CD4-positive, alpha-beta T cell (primary cell): ENCODE measurements at regions not wholly inside any gene's neighbourhood (a gene's known extent, or its start where the extent isn't known, plus 50 kb on each side); places are given as distances from the start of the nearest gene placed in this dataset.

Source experiments
- ATAC-seq: fragments of 200-7000 bp; cut with Tn5 transposase; one replicate; pipeline ENCODE4 v1.10.0; 2022; ENCODE audit warnings: mild to moderate bottlenecking; ENCODE audit not compliant: poor library complexity
- CTCF ChIA-PET: fragments of 350-600 bp; sonication (Branson Sonifier 250); formaldehyde crosslinking; loops from one replicate; lab custom pipeline; 2021; ENCODE audit warnings: antibody characterized with exemption, inconsistent platforms; lab: Charles Lee
- POLR2A ChIA-PET: fragments of 350-600 bp; sonication (Branson Sonifier 250); formaldehyde crosslinking; loops from one replicate; lab custom pipeline; 2021; ENCODE audit warnings: antibody characterized with exemption, inconsistent platforms; lab: Charles Lee
- DNase-seq, 14 experiments: peaks; one replicate each; pipeline ENCODE4 v3.0.0-alpha.2; 2013 to 2020; ENCODE audit warnings: mixed read lengths in 2 of 14
- H3K27ac ChIP-seq, 2 donors: one replicate each; pipeline versions ENCODE4 v1.5.1 to v1.7.0; 2013; ENCODE audit warnings: low read length in 2 of 2, low read depth in 1 of 2, mild to moderate bottlenecking in 1 of 2
- H3K27me3 ChIP-seq, 2 experiments: 1 replicate in 1 of 2; 2 replicates in 1 of 2; pipeline versions ENCODE4 v1.6.1 to v1.7.0; 2013; ENCODE audit warnings: low read length in 2 of 2, control low read depth in 1 of 2, mild to moderate bottlenecking in 1 of 2, moderate library complexity in 1 of 2; ENCODE audit not compliant: insufficient read depth in 2 of 2, control insufficient read depth in 1 of 2
- H3K36me3 ChIP-seq: one replicate; pipeline ENCODE4 v1.6.1; 2013; ENCODE audit warnings: low read length, control low read depth; ENCODE audit not compliant: insufficient read depth
- H3K4me1 ChIP-seq: one replicate; pipeline ENCODE4 v1.6.1; 2013; ENCODE audit warnings: low read length, control low read depth; ENCODE audit not compliant: insufficient read depth
- H3K4me3 ChIP-seq: one replicate; pipeline ENCODE4 v1.5.1; 2013; ENCODE audit warnings: mild to moderate bottlenecking, low read length, moderate library complexity
- H3K9me3 ChIP-seq, 2 experiments: 1 replicate in 1 of 2; 2 replicates in 1 of 2; pipeline versions ENCODE4 v1.6.1 to v1.7.0; 2013; ENCODE audit warnings: low read length in 2 of 2, mild to moderate bottlenecking in 2 of 2, control low read depth in 1 of 2, moderate library complexity in 1 of 2; ENCODE audit not compliant: control insufficient read depth in 1 of 2, insufficient read depth in 1 of 2
- H3K27ac Mint-ChIP-seq: one replicate; pipeline ENCODE4 v1.8.0; 2020; ENCODE audit warnings: mixed read lengths
- H3K27me3 Mint-ChIP-seq: one replicate; pipeline ENCODE4 v1.8.0; 2021; ENCODE audit warnings: mixed read lengths
- H3K36me3 Mint-ChIP-seq: one replicate; pipeline ENCODE4 v1.8.0; 2021; ENCODE audit warnings: low read depth, mixed read lengths
- H3K4me1 Mint-ChIP-seq: one replicate; pipeline ENCODE4 v1.8.0; 2021; ENCODE audit warnings: low read depth, mixed read lengths
- H3K4me3 Mint-ChIP-seq: one replicate; pipeline ENCODE4 v1.8.0; 2020; ENCODE audit warnings: mild to moderate bottlenecking, mixed read lengths
- H3K9me3 Mint-ChIP-seq: one replicate; pipeline ENCODE4 v1.8.0; 2020; ENCODE audit warnings: mixed read lengths
- intact Hi-C, 2 experiments: fragments of 100-400 bp; cut with DNase I in 1 of 2; cut with micrococcal nuclease in 1 of 2; formaldehyde crosslinking; loops; one replicate each; pipeline versions ENCODE4 v1.15.1 to v1.9.0; 2023 to 2025; cut with DNase I, micrococcal nuclease
- TF ChIP-seq, protein P1 (sequence below): fragments of 200-600 bp; IDR thresholded peaks from one replicate; pipeline ENCODE4 v1.8.0; 2022; ENCODE audit warnings: antibody characterized with exemption, mild to moderate bottlenecking

DNA sequence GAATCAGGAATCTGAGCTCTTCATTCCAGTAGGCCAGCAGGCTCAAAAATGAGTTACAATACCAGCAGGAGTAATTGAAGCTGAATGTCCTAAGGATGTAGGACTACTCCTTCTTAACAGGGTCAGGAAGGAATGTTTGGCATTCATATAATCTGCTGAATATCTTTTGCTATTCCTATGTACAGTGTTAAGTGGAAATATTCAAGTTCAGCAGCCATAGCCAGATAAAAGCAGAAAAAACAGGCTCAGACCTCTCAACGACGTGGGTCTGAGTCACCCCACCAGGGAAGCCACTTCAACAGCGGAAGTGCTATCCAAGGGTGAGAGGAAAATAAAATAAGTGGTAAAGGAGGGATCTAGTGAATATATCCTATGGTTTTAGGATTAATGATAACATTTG is 577.0 kb downstream of the SPOCK3 start:
- Histone ChIP-seq H3K36me3 (no peaks in the 10 kb centered on the region), H3K27me3 (no peaks in the 10 kb centered on the region), H3K4me1 (no peaks in the 10 kb centered on the region), H3K9me3 (no peaks in the 10 kb centered on the region), H3K27ac (no peak overlapping the region), H3K4me3 (no peak overlapping the region)
- H3K36me3 Mint-ChIP-seq, result no peaks in the 10 kb centered on the region
- TF ChIP-seq, protein P1, sequence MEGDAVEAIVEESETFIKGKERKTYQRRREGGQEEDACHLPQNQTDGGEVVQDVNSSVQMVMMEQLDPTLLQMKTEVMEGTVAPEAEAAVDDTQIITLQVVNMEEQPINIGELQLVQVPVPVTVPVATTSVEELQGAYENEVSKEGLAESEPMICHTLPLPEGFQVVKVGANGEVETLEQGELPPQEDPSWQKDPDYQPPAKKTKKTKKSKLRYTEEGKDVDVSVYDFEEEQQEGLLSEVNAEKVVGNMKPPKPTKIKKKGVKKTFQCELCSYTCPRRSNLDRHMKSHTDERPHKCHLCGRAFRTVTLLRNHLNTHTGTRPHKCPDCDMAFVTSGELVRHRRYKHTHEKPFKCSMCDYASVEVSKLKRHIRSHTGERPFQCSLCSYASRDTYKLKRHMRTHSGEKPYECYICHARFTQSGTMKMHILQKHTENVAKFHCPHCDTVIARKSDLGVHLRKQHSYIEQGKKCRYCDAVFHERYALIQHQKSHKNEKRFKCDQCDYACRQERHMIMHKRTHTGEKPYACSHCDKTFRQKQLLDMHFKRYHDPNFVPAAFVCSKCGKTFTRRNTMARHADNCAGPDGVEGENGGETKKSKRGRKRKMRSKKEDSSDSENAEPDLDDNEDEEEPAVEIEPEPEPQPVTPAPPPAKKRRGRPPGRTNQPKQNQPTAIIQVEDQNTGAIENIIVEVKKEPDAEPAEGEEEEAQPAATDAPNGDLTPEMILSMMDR, result no peak
- POLR2A ChIA-PET, result no interaction called here
- ATAC-seq (no peak), DNase-seq (no peak)
- no peak overlapping the region for H3K4me3 Mint-ChIP-seq
- intact Hi-C loops, result no loop called here
- CTCF ChIA-PET, result no interaction called here
- no peaks in the 10 kb centered on the region for H3K27me3 Mint-ChIP-seq
- H3K9me3 Mint-ChIP-seq, result no peaks in the 10 kb centered on the region
- H3K4me1 Mint-ChIP-seq, result no peaks in the 10 kb centered on the region
- no peak overlapping the region for H3K27ac Mint-ChIP-seq

DNA sequence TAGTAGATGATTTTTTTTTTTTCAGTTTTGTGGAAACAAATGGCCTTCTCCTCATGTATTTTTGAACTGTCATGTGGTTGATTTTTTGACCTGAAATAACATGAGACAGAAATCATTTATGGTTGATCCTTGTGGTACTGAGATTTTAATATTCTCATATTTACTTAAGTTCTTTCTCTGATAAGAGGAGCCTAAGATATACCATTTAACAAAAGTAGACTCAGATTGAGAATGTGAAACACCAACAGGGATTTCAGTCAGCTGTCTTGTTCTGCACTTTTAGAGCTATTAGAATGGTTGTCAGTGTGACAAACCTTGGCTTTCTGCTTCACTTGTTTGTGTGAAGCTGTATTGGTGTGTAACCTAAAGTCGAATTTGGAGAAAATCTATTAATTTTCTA is 575.7 kb downstream of the SPOCK3 start:
- no peaks in the 10 kb centered on the region for H3K27me3 Mint-ChIP-seq
- no peak overlapping the region for H3K4me3 ChIP-seq
- ChIA-PET POLR2A (no interaction called here), CTCF (no interaction called here)
- no peaks in the 10 kb centered on the region for H3K27me3 ChIP-seq
- no peaks in the 10 kb centered on the region for H3K36me3 Mint-ChIP-seq
- H3K9me3 Mint-ChIP-seq, result peaks cover 2% of the 10 kb centered on the region
- H3K4me1 Mint-ChIP-seq, result no peaks in the 10 kb centered on the region
- H3K4me1 ChIP-seq, result no peaks in the 10 kb centered on the region
- ATAC-seq, result no peak
- H3K27ac ChIP-seq, result no peak overlapping the region
- no peak overlapping the region for H3K27ac Mint-ChIP-seq
- DNase-seq, result no peak
- H3K36me3 ChIP-seq, result no peaks in the 10 kb centered on the region
- H3K4me3 Mint-ChIP-seq, result no peak overlapping the region
- intact Hi-C loops, result no loop called here
- H3K9me3 ChIP-seq, result no peaks in the 10 kb centered on the region
- TF ChIP-seq, protein P1, result no peak

DNA sequence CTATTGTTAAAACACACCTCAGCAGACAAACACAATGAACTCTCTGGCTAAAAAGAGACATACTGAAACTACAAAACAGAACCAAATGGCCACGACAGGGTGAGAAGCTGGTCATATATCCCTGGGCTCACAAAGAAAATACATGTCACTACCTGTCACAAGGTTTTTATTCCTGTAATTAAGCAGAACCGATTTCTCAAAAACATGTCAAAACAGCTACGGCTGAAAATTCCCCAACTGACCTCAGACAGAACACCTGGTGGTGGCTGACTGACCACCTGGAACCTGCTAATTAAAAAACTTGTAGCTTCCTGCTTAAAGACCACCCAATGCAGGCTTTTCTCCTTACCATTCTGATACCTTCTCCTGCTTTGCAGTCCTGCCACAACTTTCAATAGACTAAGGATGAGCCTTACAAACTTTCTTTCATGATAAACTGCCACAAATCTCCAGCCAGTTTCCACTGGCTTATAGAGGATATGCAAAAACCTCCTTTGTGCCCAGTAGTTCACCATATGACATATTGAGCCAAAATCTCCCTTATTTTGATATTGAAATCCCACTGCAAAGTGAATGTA is 571.9 kb downstream of the SPOCK3 start:
- Histone ChIP-seq H3K27ac (no peak overlapping the region), H3K27me3 (no peaks in the 10 kb centered on the region), H3K4me1 (no peaks in the 10 kb centered on the region), H3K36me3 (no peaks in the 10 kb centered on the region), H3K9me3 (peaks cover 0 to 4% of the 10 kb centered on the region in 2 experiments), H3K4me3 (no peak overlapping the region)
- Mint-ChIP-seq H3K4me1 (no peaks in the 10 kb centered on the region), H3K36me3 (no peaks in the 10 kb centered on the region), H3K27me3 (no peaks in the 10 kb centered on the region), H3K27ac (no peak overlapping the region), H3K9me3 (peaks cover 2% of the 10 kb centered on the region), H3K4me3 (no peak overlapping the region)
- intact Hi-C loops, result no loop called here
- no peak for ATAC-seq
- DNase-seq, result no peak
- CTCF ChIA-PET, result no interaction called here
- TF ChIP-seq, protein P1, result no peak
- POLR2A ChIA-PET, result no interaction called here
